Right lobe of liver (tissue), 6 donors: ENCODE measurements at regions not wholly inside any gene's neighbourhood (a gene's known extent, or its start where the extent isn't known, plus 50 kb on each side); places are given as distances from the start of the nearest gene placed in this dataset.

Experiments used
- ATAC-seq, 4 donors: fragments of 200-7000 bp; cut with Tn5 transposase; one replicate each; pipeline ENCODE4 v1.9.1; 2020; ENCODE audit warnings: mild to moderate bottlenecking in 4 of 4, moderate library complexity in 4 of 4
- DNase-seq, 3 donors: peaks; one replicate each; pipeline ENCODE4 v3.0.0-alpha.2; 2020
- H3K27ac ChIP-seq, 3 donors: fragments of 200-600 bp; one replicate each; pipeline ENCODE4 v1.8.0; 2022
- H3K27me3 ChIP-seq, 2 donors: fragments of 200-600 bp; one replicate each; pipeline ENCODE4 v1.8.0; 2022
- H3K36me3 ChIP-seq, 4 donors: fragments of 200-600 bp; sonication (generic) in 1 of 4; one replicate each; pipeline versions ENCODE4 v1.5.1 to v1.8.0; 2017 to 2022; ENCODE audit warnings: control low read depth in 1 of 4
- H3K4me1 ChIP-seq, 4 donors: fragments of 200-600 bp; sonication (generic) in 1 of 4; one replicate each; pipeline versions ENCODE4 v1.5.1 to v1.8.0; 2017 to 2022; ENCODE audit warnings: control low read depth in 1 of 4
- H3K4me3 ChIP-seq, 3 donors: fragments of 200-600 bp; one replicate each; pipeline ENCODE4 v1.8.0; 2022
- H3K9me3 ChIP-seq, 4 donors: fragments of 200-600 bp; sonication (generic) in 1 of 4; one replicate each; pipeline versions ENCODE4 v1.5.1 to v1.8.0; 2017 to 2022; ENCODE audit warnings: control low read depth in 1 of 4
- CTCF ChIP-seq, 4 donors: fragments of 200-600 bp in 3 of 4; fragments of 450-650 bp in 1 of 4; IDR thresholded peaks; one replicate each; pipeline versions ENCODE4 v1.5.1 to v1.8.0; 2016 to 2022; ENCODE audit warnings: antibody characterized with exemption in 4 of 4, mild to moderate bottlenecking in 2 of 4
- POLR2A ChIP-seq: fragments of 450-650 bp; IDR thresholded peaks from one replicate; pipeline ENCODE4 v1.6.1; 2017; ENCODE audit warnings: antibody characterized with exemption, mild to moderate bottlenecking
- WGBS: methylation state at CpG from one replicate; pipeline ENCODE4 v1.1.6; 2018; ENCODE audit warnings: low coverage, low lambda C conversion rate; ENCODE audit not compliant: insufficient coverage; ENCODE audit errors: missing lambda C conversion rate; 5-methylcytosine and 5-hydroxymethylcytosine counted together
- intact Hi-C, 2 donors: fragments of 100-400 bp; cut with DNase I; formaldehyde crosslinking; loops; one replicate each; pipeline versions ENCODE4 v1.11.2 to v1.14.1; 2022
- donor health status: DM: no; HTN: yes; CAD: no.
- donor health status: DM: no; HTN: no; CAD: no.
- donor health status: DM: no; HTN: no; CAD: no.
- donor health status: DM: no; HTN: yes; CAD: no.
- donor health status: DM: no; HTN: yes; CAD: no.

GRCh38 chr2:187865025-187865424 is 310.8 kb upstream of the TFPI start:
- 100% methylated on average over 1 of the region's 4 CpGs for WGBS
- intact Hi-C loops = no loop called here
- Histone ChIP-seq H3K27ac (no peak overlapping the region), H3K4me3 (no peak overlapping the region), H3K36me3 (no peaks in the 10 kb centered on the region), H3K4me1 (no peaks in the 10 kb centered on the region), H3K9me3 (no peaks in the 10 kb centered on the region), H3K27me3 (no peaks in the 10 kb centered on the region)
- DNase-seq (no peak), ATAC-seq (no peak)
- TF ChIP-seq POLR2A (no peak), CTCF (IDR thresholded peaks at IDR 0.05) (no peak)

DNA sequence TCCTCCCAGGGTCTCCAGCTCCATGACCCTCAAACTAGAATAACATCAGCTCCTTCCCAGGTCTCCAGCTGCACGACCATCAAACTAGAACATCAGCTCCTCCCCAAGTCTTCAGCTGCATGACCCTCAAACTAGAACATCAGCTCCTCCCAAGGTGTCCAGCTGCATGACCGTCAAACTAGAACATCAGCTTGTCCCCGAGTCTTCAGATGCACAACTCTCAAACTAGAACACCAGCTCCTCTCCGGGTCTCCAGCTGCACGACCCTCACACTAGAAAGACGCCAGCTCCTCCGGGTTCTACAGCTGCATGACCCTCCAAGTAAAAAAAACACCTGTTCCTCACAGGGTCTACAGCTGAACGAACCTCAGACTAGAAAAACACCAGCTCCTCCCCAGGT is 312.9 kb upstream of the TFPI start:
- Histone ChIP-seq H3K4me1 (no peaks in the 10 kb centered on the region), H3K27me3 (no peaks in the 10 kb centered on the region), H3K9me3 (no peaks in the 10 kb centered on the region), H3K4me3 (no peak overlapping the region), H3K27ac (no peak overlapping the region), H3K36me3 (no peaks in the 10 kb centered on the region)
- DNase-seq (no peak), ATAC-seq (no peak)
- intact Hi-C loops = no loop called here
- TF ChIP-seq CTCF (IDR thresholded peaks at IDR 0.05) = no peak
- TF ChIP-seq POLR2A = no peak
- WGBS = 83% methylated on average over 7 of the region's 8 CpGs

- H3K9me3 ChIP-seq = no peaks in the 10 kb centered on the region
- no peak overlapping the region for H3K4me3 ChIP-seq
- 62% methylated on average over 8 of the region's 9 CpGs for WGBS
- ATAC-seq = no peak
- H3K27ac ChIP-seq = no peak overlapping the region
- intact Hi-C loops = no loop called here
- no peaks in the 10 kb centered on the region for H3K36me3 ChIP-seq
- no peak for DNase-seq
- no peaks in the 10 kb centered on the region for H3K27me3 ChIP-seq
- no peak for TF ChIP-seq POLR2A
- TF ChIP-seq CTCF (IDR thresholded peaks at IDR 0.05) = no peak
- H3K4me1 ChIP-seq = no peaks in the 10 kb centered on the region
These were observed 315.0 kb upstream of the TFPI start for GRCh38 chr2:187869195-187869594.

- H3K9me3 ChIP-seq = no peaks in the 10 kb centered on the region
- no peak overlapping the region for H3K27ac ChIP-seq
- TF ChIP-seq CTCF (IDR thresholded peaks at IDR 0.05) (no peak), POLR2A (no peak)
- no peaks in the 10 kb centered on the region for H3K36me3 ChIP-seq
- no peak overlapping the region for H3K4me3 ChIP-seq
- no peaks in the 10 kb centered on the region for H3K4me1 ChIP-seq
- 80% methylated on average over 3 of the region's 3 CpGs for WGBS
- intact Hi-C loops = no loop called here
- DNase-seq (no peak), ATAC-seq (no peak)
- H3K27me3 ChIP-seq = no peaks in the 10 kb centered on the region
These were observed 317.3 kb upstream of the TFPI start for GRCh38 chr2:187871506-187871905.

DNA sequence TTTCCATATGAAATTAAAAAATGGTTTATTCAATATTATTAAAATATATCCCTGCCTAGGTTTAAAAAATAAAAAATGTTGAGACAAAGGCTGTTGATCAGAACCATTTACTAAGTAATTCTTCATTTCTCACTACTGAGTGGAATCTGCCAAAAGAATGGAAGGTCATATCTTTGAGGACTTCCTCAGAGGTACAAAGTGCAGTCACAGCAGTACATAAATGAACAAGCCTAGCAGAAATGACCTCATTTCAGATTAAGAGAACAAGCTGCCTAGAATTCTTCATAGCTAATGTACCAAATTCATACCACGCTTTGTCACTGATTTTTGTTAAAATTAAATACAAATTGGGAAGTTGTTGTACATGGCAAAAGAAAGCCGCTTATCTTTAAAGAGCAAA is 318.9 kb upstream of the TFPI start:
- intact Hi-C loops = no loop called here
- DNase-seq = no peak
- Histone ChIP-seq H3K9me3 (no peaks in the 10 kb centered on the region), H3K4me3 (no peak overlapping the region), H3K27me3 (no peaks in the 10 kb centered on the region), H3K36me3 (no peaks in the 10 kb centered on the region), H3K27ac (no peak overlapping the region), H3K4me1 (no peaks in the 10 kb centered on the region)
- peak; percentile 67 to 85 (median 81) for ATAC-seq
- WGBS = 82% methylated on average over 2 of the region's 2 CpGs
- TF ChIP-seq POLR2A = no peak
- TF ChIP-seq CTCF (IDR thresholded peaks at IDR 0.05) = no peak
